NCI-H1048 (cell line): ENCODE measurements at regions not wholly inside any gene's neighbourhood (a gene's known extent, or its start where the extent isn't known, plus 50 kb on each side); places are given as distances from the start of the nearest gene placed in this dataset.

ENCODE experiments used
- DNase-seq: peaks from one replicate; lab custom pipeline; 2025; lab: John Stamatoyannopoulos, UW

GRCh38 chr10:3902054-3902808 is 117.2 kb upstream of the KLF6 start:
- DNase-seq, result no peak

- no peak for DNase-seq
Measured at GRCh38 chr10:3901370-3901769, 116.4 kb upstream of the KLF6 start.

GRCh38 chr10:3900391-3900790 is 115.4 kb upstream of the KLF6 start:
- no peak for DNase-seq

- no peak for DNase-seq
Measured at GRCh38 chr10:3898821-3899220, 113.8 kb upstream of the KLF6 start.

GRCh38 chr10:3897156-3897555 is 112.1 kb upstream of the KLF6 start:
- no peak for DNase-seq

GRCh38 chr10:3896161-3896560 is 111.2 kb upstream of the KLF6 start:
- no peak for DNase-seq

GRCh38 chr10:3895045-3895631 is 110.1 kb upstream of the KLF6 start:
- DNase-seq, result no peak

- no peak for DNase-seq
Measured at GRCh38 chr10:3893901-3894563, 109.0 kb upstream of the KLF6 start.

GRCh38 chr10:3892440-3893425 is 107.7 kb upstream of the KLF6 start:
- DNase-seq, result no peak

- no peak for DNase-seq
Measured at GRCh38 chr10:3891396-3891795, 106.4 kb upstream of the KLF6 start.

- DNase-seq, result no peak
Measured at GRCh38 chr10:3890602-3891352, 105.8 kb upstream of the KLF6 start.

GRCh38 chr10:3889961-3890522 is 105.0 kb upstream of the KLF6 start:
- DNase-seq, result no peak

GRCh38 chr10:3887885-3888476 is 103.0 kb upstream of the KLF6 start:
- no peak for DNase-seq

GRCh38 chr10:3887404-3887803 is 102.4 kb upstream of the KLF6 start:
- no peak for DNase-seq

- DNase-seq, result no peak
Measured at GRCh38 chr10:3886641-3887251, 101.7 kb upstream of the KLF6 start.

- DNase-seq, result no peak
Measured at GRCh38 chr10:3886191-3886590, 101.2 kb upstream of the KLF6 start.

GRCh38 chr10:3882855-3883254 is 97.8 kb upstream of the KLF6 start:
- DNase-seq, result no peak

- no peak for DNase-seq
Measured at GRCh38 chr10:3881622-3882021, 96.6 kb upstream of the KLF6 start.

GRCh38 chr10:3879073-3879472 is 94.1 kb upstream of the KLF6 start:
- DNase-seq, result no peak
